OCI-LY1 (cell line): ENCODE measurements at regions not wholly inside any gene's neighbourhood (a gene's known extent, or its start where the extent isn't known, plus 50 kb on each side); places are given as distances from the start of the nearest gene placed in this dataset.

Experiments
- EZH2 ChIP-seq: fragments of 200-600 bp; sonication (generic), shearing (Covaris generic); IDR thresholded peaks from 2 replicates; pipeline ENCODE4 v1.8.0; 2017; ENCODE audit warnings: borderline replicate concordance, mixed run types, mild to moderate bottlenecking, antibody characterized with exemption, low read length, moderate library complexity, mixed read lengths
- TF ChIP-seq, protein P1 (sequence below): fragments of 200-600 bp; sonication (generic), shearing (Covaris generic); IDR thresholded peaks from 2 replicates; pipeline ENCODE4 v1.5.1; 2017; ENCODE audit warnings: mild to moderate bottlenecking, antibody characterized with exemption, low read length, moderate library complexity, mixed read lengths

DNA sequence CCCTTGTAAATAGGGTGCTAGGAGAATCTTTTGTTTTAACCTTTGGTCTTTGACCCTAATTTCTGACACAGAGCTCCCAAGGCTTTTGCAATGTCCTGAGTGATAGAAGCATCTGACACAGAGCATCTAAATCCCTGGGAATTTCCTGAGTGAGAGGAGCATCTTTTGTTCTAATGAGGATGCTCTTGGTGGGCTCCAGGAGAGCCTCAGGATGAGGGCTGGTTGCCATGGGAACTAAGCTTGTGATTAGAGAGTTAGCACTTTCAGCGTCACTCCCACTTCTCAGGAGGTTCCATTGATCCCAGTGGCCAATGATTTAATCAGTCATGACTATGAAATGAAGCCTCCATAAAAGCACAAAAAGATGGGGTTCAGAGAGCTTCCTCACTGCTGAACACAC is 264.8 kb downstream of the KIF20B start:
- TF ChIP-seq, protein P1, sequence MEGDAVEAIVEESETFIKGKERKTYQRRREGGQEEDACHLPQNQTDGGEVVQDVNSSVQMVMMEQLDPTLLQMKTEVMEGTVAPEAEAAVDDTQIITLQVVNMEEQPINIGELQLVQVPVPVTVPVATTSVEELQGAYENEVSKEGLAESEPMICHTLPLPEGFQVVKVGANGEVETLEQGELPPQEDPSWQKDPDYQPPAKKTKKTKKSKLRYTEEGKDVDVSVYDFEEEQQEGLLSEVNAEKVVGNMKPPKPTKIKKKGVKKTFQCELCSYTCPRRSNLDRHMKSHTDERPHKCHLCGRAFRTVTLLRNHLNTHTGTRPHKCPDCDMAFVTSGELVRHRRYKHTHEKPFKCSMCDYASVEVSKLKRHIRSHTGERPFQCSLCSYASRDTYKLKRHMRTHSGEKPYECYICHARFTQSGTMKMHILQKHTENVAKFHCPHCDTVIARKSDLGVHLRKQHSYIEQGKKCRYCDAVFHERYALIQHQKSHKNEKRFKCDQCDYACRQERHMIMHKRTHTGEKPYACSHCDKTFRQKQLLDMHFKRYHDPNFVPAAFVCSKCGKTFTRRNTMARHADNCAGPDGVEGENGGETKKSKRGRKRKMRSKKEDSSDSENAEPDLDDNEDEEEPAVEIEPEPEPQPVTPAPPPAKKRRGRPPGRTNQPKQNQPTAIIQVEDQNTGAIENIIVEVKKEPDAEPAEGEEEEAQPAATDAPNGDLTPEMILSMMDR, result no peak
- TF ChIP-seq EZH2, result no peak
